Superior temporal gyrus (tissue), 1 donor: ENCODE measurements at regions not wholly inside any gene's neighbourhood (a gene's known extent, or its start where the extent isn't known, plus 50 kb on each side); places are given as distances from the start of the nearest gene placed in this dataset.
"Not testable (repeated sequence)": the region's sequence is repeated elsewhere in the genome, so short reads cannot be mapped to it uniquely, and the experiment has no call there.

Experiments used
- DNase-seq: peaks from one replicate; pipeline ENCODE4 v3.0.0-alpha.2; 2016; ENCODE audit errors: extremely low spot score

DNA sequence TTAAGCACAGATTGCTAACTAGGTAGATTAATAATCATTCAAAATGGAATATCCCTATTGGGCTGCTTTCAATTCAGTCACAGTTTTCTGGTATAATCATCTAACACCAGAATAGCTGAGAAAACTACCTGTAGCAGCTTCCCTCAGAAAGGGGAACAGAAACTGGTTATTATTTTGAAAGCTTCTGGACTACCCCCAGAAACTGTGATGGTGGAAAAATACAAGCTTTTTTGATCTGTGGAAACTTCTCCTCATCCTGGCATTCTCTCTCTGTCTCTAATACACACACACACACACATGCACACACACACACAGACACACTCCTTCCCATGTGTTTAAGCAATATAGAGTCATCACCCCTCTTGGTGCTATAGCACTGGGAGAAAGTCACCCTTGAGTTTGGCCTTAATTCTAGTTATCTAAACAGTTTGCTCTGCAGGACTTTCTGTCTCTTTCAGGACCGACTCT lies 251.5 kb upstream of the LMO3 start:
- no peak for DNase-seq

DNA sequence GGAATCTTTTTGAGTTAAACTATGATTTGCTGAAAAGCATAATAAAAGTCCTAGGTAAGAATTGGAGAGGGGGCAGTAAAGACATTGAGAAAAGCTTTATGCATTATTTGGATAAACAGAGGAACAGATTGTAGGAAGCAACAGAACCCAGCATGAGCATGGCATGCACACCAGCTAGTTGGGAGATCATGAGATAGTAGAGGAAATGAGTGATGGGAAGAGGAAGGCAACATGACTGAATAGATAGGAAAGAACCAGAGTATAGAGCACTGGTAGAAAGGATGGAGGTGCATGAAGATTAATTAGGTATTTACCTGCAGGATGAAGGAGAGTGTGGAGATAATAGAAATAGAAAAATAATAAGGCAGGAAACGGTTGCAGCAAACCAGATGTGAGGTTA lies 248.5 kb upstream of the LMO3 start:
- no peak for DNase-seq

DNA sequence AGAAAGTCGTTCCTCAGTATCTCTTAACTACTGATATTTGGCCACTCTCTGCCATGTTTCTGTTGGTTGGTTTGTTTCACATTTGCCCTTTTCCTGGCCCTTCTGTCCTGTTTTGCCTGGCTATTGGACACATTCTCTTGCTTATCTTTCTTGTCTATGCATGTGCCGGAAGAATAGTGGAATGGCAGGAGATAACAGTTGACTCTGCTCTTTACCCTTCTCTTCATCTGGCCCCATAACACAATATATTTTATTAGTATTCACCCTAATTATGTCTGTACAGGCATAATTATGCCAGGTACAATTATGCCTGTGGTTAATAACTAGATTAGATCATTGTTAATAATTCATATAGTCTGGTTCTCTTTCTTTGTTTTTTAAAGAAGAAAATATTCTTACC lies 243.5 kb upstream of the LMO3 start:
- no peak for DNase-seq

DNA sequence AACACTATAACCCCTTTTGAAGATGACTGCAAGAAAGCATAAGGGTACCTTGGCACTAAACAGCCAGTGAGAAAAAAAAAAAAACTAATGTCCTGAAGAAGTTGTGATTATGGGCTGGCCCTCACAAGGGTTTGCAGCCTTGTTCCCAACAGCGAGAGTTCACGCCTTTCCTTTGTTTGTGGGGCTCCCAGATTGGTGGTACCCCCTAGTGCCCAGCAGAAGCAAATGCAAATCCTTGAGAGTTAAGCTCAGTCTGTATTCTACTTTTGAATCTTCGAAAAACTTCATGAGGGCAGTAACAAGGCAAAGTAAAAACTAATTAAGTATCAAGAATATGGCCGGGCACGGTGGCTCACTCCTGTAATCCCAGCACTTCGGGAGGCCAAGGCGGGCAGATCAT lies 238.9 kb upstream of the LMO3 start:
- no peak for DNase-seq

DNA sequence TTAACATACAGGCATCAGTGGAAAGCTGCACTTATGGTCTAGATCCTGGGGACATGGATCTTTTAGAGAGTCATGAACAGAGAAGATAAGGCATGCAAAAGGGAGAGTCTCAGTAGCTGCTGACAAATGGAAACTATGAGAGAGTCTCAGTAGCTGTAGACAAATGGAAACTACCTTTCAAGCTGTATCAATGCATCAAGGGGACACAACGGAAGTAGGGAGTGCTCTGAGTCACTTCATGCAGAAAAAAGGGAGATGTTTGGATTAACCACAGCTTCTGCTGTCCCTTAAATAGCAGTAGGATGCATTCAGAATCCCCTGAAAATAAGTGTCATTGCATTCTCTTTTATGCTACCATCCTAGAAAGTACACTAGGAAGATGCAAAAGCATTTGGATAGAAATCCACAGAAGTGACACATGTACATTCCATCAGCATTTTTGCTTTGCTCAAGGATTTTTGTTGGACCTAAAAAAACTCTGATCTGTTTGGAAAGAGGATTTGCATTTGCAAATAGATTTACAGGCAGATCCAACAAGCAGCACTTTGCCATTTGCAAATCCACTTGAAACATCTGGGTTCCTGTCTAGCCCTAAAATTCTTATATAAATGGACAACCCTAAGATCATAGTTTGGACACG lies 227.5 kb upstream of the LMO3 start:
- no peak for DNase-seq

DNA sequence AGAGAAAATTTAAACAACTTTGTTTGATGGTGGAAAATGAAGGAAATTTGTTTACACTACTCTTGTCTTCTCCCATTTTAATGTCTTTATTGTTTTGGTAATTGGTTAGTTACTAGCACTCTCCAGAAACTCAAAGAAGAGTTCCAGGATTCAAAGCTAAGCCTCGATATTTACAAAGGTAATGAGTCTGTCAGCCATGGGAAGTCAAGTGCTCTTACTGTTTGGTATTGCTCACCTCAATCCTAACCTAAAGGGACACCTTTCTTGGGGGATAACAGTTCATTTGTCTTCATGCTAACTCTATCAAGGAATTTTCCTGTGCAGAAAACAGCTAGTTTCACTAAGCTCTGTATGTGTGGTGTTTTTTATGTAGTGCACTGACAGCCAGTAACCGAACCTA lies 222.9 kb upstream of the LMO3 start:
- no peak for DNase-seq

DNA sequence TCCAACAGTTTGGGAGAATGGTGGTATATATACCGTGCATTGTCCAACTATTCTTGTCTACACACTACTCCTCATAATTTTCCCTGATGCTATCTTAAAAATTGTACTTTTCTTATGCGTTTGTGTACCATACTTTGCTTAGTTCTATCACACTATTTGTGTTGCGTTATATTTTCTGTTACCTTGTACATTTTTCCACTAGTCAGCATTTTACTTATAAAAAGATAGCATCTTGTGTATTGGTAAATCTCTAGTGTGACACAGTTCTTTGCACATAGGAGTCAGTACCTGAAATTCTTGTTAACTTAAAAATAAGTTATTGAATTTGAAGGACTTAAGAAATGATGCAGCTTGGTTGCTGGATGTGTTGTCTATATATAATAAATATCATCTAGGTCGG lies 201.8 kb upstream of the LMO3 start:
- DNase-seq = no peak

DNA sequence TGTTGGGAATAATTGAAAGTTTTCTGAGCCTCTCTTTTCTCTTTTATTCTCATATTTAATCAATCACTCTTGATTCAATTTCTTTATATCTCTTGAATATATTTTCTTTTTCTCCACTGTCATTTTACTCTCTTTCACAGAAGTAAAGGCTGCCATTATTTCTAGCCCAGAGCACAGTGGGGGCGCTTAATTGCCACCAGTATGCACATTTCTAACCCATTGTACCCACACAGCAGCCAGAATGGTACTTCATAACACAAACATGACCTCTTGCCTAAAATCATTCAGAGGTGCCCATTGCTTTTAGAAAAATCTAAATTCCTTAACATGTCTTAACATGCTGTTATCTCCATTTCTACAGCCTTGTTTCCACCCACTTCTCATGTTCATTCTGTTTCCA lies 190.2 kb upstream of the LMO3 start:
- DNase-seq = no peak

DNA sequence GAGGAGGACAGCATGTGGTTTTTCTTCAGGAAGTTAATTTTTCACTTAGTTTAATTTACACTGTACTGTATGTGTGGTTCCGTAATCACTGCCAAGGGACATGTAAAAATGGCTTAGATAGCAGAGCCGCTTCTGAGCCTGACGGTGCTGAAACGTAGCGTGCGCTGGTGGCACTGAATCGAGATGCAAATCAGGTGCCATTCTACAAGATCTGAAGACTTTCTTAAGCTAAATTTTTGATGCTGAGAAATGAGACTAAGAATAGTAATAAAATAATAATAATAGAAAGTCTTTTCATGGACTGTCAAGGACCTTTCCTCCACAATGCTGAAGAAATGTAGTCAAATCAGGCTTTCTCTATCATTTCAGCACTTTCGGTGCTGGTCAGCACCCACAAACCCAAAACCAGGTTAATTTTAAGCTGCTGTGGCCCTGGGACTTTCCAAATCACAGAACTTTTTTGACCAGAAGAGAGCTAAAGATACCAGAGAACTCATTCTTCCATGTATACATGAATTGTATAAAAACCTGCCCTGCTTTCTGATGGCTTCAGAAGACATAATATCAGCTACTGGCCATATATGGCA lies 183.3 kb upstream of the LMO3 start:
- no peak for DNase-seq

DNA sequence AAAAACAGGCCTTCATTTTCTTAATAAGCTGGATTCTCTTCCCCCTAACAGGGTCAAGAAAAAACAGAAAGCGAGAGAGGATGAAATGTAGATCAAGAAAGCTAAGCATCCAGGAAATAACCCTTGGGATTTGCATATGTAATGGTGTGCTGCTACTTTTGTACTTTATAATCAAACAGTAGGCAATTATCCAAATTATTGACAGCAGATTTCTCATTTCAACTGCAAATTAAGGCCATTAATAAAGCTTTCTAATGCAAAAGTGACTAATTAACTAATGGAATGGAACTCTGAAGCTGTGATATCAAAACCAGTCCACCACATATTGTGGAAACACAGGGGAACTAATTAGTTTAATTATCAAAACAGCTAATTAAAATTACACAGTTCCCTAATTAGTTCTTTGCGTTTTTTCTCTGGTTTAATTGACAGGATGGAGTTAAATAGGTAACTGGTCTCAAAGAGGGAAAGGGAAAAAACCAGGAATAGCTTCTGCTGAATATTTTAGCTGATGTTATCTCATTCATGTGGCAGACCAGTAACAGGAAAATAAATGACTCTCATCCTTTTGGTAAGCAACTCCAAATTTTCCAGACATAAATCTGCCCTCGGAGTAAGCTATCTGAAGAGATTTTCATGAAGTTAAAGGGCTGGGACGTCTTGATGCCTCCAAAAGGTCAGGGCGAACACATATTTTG lies 182.7 kb upstream of the LMO3 start:
- no peak for DNase-seq

DNA sequence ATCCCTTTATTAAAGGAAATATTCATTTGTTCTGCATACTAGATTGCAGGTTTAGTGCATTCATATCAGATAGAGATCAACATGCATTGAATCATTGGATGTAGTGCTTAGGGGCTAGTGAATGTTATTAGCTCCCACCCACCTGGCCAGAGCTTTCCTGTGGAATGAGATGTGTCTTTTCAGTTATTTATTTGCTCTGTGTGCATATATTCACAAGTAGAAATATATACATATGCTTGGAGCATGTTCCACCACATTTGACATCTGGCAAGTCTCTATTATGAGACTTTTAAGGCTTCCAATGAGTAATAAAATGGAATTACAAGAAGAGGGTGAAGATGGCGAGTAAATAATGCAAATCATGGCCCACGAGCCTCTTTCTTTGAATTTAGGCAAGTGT lies 180.0 kb upstream of the LMO3 start:
- no peak for DNase-seq

DNA sequence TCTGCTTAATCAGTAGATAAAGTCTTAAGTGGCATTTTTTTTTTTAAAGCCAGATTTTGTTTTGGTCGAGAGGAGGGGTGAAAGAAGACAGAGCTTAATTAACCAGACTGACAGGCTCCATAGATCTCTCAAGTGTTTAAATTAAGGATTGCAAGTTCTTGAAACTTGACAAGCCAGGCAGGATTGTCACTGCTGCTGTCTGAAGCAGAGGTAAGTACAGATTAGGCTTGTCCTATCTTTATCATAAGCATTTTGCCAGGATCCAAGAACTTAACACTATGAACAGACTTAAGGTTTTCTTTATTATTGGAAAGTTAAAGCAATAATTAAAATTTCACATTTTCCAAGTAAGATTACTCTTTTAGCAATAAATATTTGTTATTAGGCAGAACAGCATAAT lies 179.6 kb upstream of the LMO3 start:
- DNase-seq = no peak

DNA sequence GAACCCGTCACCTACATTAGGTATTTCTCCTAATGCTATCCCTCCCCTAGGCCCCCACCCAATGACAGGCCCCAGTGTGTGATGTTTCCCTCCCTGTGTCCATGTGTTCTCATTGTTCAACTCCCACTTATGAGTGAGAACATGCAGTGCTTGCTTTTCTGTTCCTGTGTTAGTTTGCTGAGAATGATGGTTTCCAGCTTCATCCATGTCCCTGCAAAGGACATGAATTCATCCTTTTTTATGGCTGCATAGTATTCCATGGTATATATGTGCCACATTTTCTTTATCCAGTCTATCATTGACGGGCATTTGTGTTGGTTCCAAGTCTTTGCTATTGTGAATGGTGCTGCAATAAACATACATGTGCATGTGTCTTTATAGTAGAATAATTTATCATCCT lies 163.2 kb upstream of the LMO3 start:
- DNase-seq = not testable (repeated sequence)

DNA sequence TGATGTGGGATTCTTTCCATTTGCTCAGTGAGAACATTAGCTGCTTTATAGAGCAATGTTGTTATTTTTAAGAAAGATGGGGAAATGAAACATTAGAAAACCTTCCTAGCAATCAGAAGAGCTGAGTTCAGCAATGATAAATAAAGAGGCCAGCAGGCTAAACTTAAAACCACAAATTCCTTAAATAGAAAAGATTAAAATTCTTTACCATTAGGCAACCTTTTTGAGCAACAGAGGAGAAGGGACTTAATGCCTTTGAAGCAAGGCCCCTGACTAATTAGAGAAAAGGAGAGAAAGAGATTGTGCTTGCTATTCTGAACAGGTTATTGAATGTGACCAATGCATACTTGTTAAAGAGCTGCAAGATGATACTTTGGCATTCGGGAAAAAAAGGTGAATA lies 160.8 kb upstream of the LMO3 start:
- DNase-seq = no peak

DNA sequence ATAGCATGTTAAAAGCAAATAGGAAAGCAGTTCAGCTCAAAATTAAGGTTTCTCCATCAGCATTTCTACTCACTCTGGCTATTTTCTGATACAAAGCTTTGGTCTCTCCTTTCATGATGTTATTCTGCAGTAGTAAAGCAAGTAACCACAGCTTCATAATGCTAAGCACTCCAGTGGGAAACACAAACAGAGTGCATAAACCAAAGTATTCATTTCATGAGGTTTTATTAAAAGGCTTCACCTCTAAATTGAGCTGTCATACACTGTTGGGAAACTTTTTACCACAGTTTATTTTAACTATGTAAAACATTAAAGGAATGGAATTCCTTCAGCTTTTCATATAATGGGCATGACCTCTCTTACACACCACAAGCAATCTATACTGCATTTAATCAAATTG lies 157.9 kb upstream of the LMO3 start:
- no peak for DNase-seq

DNA sequence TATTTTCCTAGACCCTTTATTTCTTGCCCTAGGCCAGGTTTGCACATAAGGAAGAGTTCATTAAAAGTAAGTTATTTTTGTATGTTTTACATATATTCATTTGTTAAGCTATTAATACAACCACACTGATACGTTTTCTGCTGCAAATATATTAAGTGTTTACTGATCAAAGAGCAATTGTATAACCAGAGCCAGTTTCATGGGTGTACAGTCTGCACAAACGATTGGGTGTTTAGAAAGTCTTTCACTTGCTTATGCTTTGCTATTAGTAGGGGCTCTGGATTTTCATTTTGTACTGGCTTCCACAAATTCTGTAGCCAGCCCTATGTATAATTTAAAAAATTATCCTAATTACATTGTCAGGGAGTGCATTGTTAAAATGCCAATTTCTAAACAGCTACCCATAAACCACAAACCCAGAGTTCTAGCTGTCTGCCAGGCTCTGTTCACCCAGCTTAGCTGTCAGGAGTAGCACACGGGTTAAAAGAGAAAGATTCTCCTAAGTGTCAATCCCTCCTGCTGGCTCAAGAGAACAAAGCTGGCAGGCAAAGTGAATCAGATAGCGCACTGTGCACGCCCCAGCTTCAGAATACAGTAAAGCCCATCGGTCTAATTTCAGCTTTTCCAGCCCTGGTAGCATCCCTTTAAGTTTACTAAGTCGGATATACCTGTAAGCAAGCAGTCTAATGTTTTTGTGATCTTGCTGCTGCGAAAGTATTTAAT lies 151.0 kb upstream of the LMO3 start:
- DNase-seq = no peak

DNA sequence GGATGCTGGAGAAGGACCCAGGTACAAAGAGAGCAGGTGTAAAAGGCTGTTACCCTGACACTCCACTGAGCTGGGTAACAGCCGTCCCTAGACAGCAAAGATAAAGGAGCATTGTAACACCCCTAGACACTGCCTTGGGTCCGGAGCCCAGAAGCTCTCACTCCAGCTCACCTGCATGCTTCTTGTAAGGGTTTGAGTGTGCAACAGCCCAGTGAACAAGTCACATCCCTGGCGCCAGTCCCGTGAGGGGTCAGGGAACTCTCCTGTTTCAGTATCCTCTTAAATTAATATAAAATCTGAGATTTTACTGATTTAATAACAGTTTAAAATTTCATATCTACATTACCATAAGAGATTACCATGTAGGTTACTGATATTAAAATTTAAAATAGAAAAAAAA lies 124.8 kb upstream of the LMO3 start:
- no peak for DNase-seq

DNA sequence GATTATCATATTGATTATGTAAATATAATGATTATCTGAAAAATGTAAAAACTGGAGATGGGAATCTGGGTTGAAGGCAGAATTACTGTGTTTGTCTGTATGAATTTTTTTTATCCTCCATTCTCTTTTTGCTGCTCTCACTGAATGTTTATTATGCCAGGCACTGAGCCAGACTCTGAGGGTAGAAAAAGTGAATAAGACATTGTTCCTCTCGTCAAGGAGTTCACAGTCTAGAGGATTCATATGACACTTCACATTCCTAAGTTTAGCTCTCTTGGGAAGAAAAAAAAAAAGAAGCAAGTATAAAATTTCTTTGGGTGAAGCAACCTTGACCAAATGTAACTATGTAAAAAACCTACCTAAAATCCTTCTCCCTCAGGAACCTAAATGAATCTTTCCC lies 120.9 kb upstream of the LMO3 start:
- DNase-seq = peak; percentile 41

DNA sequence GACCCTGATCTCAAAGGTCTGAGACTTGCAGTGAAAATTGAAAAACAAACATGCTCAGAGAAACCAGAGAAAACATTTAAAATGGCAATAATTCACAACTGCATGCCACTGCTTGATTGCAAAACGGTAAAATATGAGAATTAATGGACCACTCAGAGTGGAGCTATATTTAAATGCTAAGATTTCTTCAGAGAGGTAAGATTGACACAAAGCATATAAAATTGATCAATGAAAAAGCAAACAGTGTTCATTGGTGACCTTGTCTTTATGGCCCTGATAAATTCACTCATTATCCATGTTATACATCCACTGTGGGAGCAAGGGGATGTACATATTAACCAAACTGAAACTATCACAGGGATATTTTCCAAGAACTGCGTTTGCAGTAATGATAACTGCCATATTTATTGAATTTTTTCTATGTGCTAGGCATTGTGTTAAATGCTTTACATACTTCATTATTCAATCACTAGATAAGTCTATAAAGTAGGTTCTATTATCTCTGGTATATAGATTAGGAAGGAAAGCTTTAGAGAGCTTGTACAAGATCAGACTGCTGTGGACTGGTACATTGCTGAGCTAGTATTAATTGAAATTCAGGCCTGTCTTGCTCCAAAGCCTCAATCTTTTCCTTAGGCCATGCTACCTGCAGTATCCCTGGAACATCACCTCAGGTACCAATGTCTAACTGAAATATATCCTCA lies 113.9 kb upstream of the LMO3 start:
- no peak for DNase-seq

DNA sequence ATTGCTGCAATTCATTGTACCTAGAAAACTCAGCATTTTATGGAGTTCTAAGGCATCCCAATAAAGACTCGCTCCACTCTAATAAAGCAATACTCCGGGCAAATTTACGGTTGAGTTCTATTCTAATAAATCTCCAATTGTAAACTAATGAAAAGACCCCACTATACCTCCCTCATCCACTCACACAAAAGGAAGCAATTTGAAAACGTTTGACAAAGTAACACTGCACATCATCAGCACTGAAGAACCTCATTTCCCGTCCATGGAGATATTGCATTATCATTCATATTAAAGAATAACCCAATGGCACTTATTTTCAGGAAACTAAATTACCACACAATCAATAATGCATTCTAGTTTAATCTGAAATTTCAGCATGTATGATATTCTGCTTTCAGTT lies 111.0 kb upstream of the LMO3 start:
- no peak for DNase-seq

DNA sequence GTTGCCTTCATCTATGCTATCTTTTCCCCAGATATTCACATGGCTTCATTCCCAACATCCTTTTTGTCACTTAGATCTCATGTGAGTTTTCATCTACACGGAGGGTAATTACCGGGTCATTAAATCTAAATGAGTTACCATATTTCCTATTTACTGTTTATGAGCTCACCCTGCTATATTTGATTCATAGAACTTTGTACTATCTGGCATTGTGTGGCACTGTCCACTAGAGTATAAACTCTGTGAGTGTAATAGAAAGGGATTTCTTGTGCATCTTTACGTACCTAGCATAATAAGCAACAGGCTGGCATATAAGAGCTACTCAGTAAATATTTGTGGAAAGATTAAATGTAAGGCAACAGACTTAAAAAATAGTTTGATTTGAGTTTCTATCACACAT lies 86.1 kb upstream of the LMO3 start:
- DNase-seq = no peak

DNA sequence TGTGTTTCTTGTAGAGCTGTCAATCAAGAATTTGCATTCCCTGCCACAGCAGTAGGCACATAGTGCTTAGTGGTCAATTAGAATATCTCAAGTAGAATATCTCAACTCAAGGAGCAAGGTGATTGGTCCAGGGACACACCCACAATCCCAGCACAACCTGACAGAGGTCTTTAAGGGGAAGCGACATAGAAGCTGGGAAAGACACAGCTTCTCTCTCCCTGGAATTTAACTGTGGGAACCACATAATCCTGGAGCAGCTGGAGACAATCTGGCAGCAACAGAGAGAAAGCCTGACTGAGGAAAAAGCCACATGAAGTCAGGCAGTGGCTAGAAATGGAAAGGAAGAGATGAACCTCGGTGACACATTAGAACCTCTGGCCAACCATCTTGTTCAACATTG lies 85.7 kb upstream of the LMO3 start:
- DNase-seq = no peak
